ENCODE measurements at regions not wholly inside any gene's neighbourhood (a gene's known extent, or its start where the extent isn't known, plus 50 kb on each side); places are given as distances from the start of the nearest gene placed in this dataset.

- no peak for TF ChIP-seq TEAD4 (IDR thresholded peaks at IDR 0.05)
- TF ChIP-seq FOXM1 (IDR thresholded peaks at IDR 0.05; ENCODE audit: borderline replicate concordance, low read depth), result no peak
- no peak for TF ChIP-seq MAX (IDR thresholded peaks at IDR 0.05)
- TF ChIP-seq, protein P1, sequence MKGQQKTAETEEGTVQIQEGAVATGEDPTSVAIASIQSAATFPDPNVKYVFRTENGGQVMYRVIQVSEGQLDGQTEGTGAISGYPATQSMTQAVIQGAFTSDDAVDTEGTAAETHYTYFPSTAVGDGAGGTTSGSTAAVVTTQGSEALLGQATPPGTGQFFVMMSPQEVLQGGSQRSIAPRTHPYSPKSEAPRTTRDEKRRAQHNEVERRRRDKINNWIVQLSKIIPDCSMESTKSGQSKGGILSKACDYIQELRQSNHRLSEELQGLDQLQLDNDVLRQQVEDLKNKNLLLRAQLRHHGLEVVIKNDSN (IDR thresholded peaks at IDR 0.05), result no peak
- TF ChIP-seq ZBTB7A (IDR thresholded peaks at IDR 0.05; ENCODE audit: low read depth), result no peak
- TF ChIP-seq TCF12 (IDR thresholded peaks at IDR 0.05; ENCODE audit: low read depth), result no peak
- TF ChIP-seq YY1 (IDR thresholded peaks at IDR 0.05; ENCODE audit: low read depth), result no peak
- no peak for TF ChIP-seq CEBPB (IDR thresholded peaks at IDR 0.05)
- TF ChIP-seq NFIC (IDR thresholded peaks at IDR 0.05), result no peak
- no peak for TF ChIP-seq TAF1 (IDR thresholded peaks at IDR 0.05; ENCODE audit: low read depth)
- TF ChIP-seq CREB1 (IDR thresholded peaks at IDR 0.05; ENCODE audit: low read depth), result no peak
- no peak for TF ChIP-seq EGR1 (IDR thresholded peaks at IDR 0.05)
- TF ChIP-seq, protein P2, sequence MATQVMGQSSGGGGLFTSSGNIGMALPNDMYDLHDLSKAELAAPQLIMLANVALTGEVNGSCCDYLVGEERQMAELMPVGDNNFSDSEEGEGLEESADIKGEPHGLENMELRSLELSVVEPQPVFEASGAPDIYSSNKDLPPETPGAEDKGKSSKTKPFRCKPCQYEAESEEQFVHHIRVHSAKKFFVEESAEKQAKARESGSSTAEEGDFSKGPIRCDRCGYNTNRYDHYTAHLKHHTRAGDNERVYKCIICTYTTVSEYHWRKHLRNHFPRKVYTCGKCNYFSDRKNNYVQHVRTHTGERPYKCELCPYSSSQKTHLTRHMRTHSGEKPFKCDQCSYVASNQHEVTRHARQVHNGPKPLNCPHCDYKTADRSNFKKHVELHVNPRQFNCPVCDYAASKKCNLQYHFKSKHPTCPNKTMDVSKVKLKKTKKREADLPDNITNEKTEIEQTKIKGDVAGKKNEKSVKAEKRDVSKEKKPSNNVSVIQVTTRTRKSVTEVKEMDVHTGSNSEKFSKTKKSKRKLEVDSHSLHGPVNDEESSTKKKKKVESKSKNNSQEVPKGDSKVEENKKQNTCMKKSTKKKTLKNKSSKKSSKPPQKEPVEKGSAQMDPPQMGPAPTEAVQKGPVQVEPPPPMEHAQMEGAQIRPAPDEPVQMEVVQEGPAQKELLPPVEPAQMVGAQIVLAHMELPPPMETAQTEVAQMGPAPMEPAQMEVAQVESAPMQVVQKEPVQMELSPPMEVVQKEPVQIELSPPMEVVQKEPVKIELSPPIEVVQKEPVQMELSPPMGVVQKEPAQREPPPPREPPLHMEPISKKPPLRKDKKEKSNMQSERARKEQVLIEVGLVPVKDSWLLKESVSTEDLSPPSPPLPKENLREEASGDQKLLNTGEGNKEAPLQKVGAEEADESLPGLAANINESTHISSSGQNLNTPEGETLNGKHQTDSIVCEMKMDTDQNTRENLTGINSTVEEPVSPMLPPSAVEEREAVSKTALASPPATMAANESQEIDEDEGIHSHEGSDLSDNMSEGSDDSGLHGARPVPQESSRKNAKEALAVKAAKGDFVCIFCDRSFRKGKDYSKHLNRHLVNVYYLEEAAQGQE (IDR thresholded peaks at IDR 0.05; ENCODE audit: low read depth), result no peak
- TF ChIP-seq RAD21 (IDR thresholded peaks at IDR 0.05; ENCODE audit: low read depth), result no peak
- TF ChIP-seq EP300 (IDR thresholded peaks at IDR 0.05; ENCODE audit: borderline replicate concordance), result no peak
These were observed 326.1 kb upstream of the SKOR2 start for GRCh38 chr18:47577520-47577919.

DNA sequence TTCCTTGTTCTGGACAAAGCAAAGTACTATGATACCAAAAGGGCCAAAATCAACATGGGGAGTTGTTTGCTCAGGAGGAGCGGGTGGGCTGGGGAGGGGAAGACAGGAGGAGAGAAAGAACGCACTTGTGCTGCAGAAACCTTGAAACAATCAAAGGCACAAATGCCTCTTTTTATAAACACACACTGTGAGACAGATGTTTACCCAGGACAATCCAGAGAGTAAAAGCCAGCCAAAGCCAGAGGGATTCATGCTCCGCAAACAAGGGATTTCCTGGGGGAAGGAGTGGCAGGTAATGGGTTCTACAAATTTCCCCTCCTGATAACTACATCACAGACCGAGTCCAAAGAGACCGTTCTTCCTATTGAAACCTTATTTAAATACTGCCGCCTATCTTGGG lies 323.5 kb upstream of the SKOR2 start:
- TF ChIP-seq TAF1 (IDR thresholded peaks at IDR 0.05; ENCODE audit: low read depth) (no peak), CEBPB (IDR thresholded peaks at IDR 0.05) (no peak), EP300 (IDR thresholded peaks at IDR 0.05; ENCODE audit: borderline replicate concordance) (no peak), ZBTB7A (IDR thresholded peaks at IDR 0.05; ENCODE audit: low read depth) (no peak), EGR1 (IDR thresholded peaks at IDR 0.05) (no peak), CREB1 (IDR thresholded peaks at IDR 0.05; ENCODE audit: low read depth) (no peak), YY1 (IDR thresholded peaks at IDR 0.05; ENCODE audit: low read depth) (no peak), NFIC (IDR thresholded peaks at IDR 0.05) (no peak)
- TF ChIP-seq, protein P1 (IDR thresholded peaks at IDR 0.05), result no peak

- TF ChIP-seq, protein P2 (IDR thresholded peaks at IDR 0.05; ENCODE audit: low read depth), result no peak
- TF ChIP-seq, protein P1 (IDR thresholded peaks at IDR 0.05), result no peak
- TF ChIP-seq FOXM1 (IDR thresholded peaks at IDR 0.05; ENCODE audit: borderline replicate concordance, low read depth) (no peak), YY1 (IDR thresholded peaks at IDR 0.05; ENCODE audit: low read depth) (no peak), EGR1 (IDR thresholded peaks at IDR 0.05) (no peak), MAX (IDR thresholded peaks at IDR 0.05) (no peak), CREB1 (IDR thresholded peaks at IDR 0.05; ENCODE audit: low read depth) (no peak), TEAD4 (IDR thresholded peaks at IDR 0.05) (no peak), ZBTB7A (IDR thresholded peaks at IDR 0.05; ENCODE audit: low read depth) (no peak), EP300 (IDR thresholded peaks at IDR 0.05; ENCODE audit: borderline replicate concordance) (no peak), TCF12 (IDR thresholded peaks at IDR 0.05; ENCODE audit: low read depth) (no peak)
These were observed 320.5 kb upstream of the SKOR2 start for GRCh38 chr18:47571957-47572356.

- TF ChIP-seq TCF12 (IDR thresholded peaks at IDR 0.05; ENCODE audit: low read depth) (no peak), CREB1 (IDR thresholded peaks at IDR 0.05; ENCODE audit: low read depth) (no peak), NFIC (IDR thresholded peaks at IDR 0.05) (no peak), RAD21 (IDR thresholded peaks at IDR 0.05; ENCODE audit: low read depth) (no peak), TEAD4 (IDR thresholded peaks at IDR 0.05) (no peak), EP300 (IDR thresholded peaks at IDR 0.05; ENCODE audit: borderline replicate concordance) (no peak), CEBPB (IDR thresholded peaks at IDR 0.05) (no peak)
These were observed 315.3 kb upstream of the SKOR2 start for GRCh38 chr18:47566809-47567208.

GRCh38 chr18:47560723-47561715 lies 309.6 kb upstream of the SKOR2 start:
- TF ChIP-seq TAF1 (IDR thresholded peaks at IDR 0.05; ENCODE audit: low read depth), result no peak
- TF ChIP-seq, protein P1 (IDR thresholded peaks at IDR 0.05), result no peak
- TF ChIP-seq CEBPB (IDR thresholded peaks at IDR 0.05), result no peak
- TF ChIP-seq EGR1 (IDR thresholded peaks at IDR 0.05), result no peak
- TF ChIP-seq EP300 (IDR thresholded peaks at IDR 0.05; ENCODE audit: borderline replicate concordance), result no peak
- no peak for TF ChIP-seq ZBTB7A (IDR thresholded peaks at IDR 0.05; ENCODE audit: low read depth)
- TF ChIP-seq RAD21 (IDR thresholded peaks at IDR 0.05; ENCODE audit: low read depth), result no peak
- TF ChIP-seq CREB1 (IDR thresholded peaks at IDR 0.05; ENCODE audit: low read depth), result no peak
- TF ChIP-seq TCF12 (IDR thresholded peaks at IDR 0.05; ENCODE audit: low read depth), result no peak
- TF ChIP-seq YY1 (IDR thresholded peaks at IDR 0.05; ENCODE audit: low read depth), result no peak
- no peak for TF ChIP-seq MAX (IDR thresholded peaks at IDR 0.05)
- no peak for TF ChIP-seq TEAD4 (IDR thresholded peaks at IDR 0.05)
